Thoracic aorta (tissue), 2 donors: ENCODE measurements at regions not wholly inside any gene's neighbourhood (a gene's known extent, or its start where the extent isn't known, plus 50 kb on each side); places are given as distances from the start of the nearest gene placed in this dataset.

Experiments
- ATAC-seq: fragments of 150-250 bp; one replicate; pipeline ENCODE4 v1.8.0; 2017; ENCODE audit warnings: low read depth; ENCODE audit not compliant: insufficient number of reproducible peaks, low FRiP score
- DNase-seq: peaks from one replicate; pipeline ENCODE4 v3.0.0-alpha.2; 2020; ENCODE audit warnings: low spot score
- H3K27ac ChIP-seq, 2 donors: fragments of 200-600 bp; sonication (generic); 1 replicate in 1 of 2; 2 replicates in 1 of 2; pipeline ENCODE4 v1.5.1; 2016; ENCODE audit warnings: mild to moderate bottlenecking in 2 of 2, moderate library complexity in 2 of 2
- H3K27me3 ChIP-seq: fragments of 200-600 bp; sonication (generic); replicated peaks from 2 replicates; pipeline ENCODE4 v1.6.0; 2016; ENCODE audit warnings: mild to moderate bottlenecking; ENCODE audit not compliant: insufficient read depth
- H3K36me3 ChIP-seq: fragments of 200-600 bp; sonication (generic); one replicate; pipeline ENCODE4 v1.5.1; 2016
- H3K4me1 ChIP-seq, 2 donors: fragments of 200-600 bp; sonication (generic); 1 replicate in 1 of 2; 2 replicates in 1 of 2; pipeline versions ENCODE4 v1.5.1 to v1.6.0; 2016; ENCODE audit warnings: low read depth in 2 of 2, mild to moderate bottlenecking in 1 of 2; ENCODE audit not compliant: control insufficient read depth in 1 of 2
- H3K4me3 ChIP-seq: fragments of 200-600 bp; sonication (generic); 2 replicates; pipeline ENCODE4 v1.5.1; 2016; ENCODE audit warnings: mild to moderate bottlenecking
- H3K9me3 ChIP-seq: fragments of 200-600 bp; sonication (generic); 2 replicates; pipeline ENCODE4 v1.5.1; 2016
- TF ChIP-seq, protein P1 (sequence below): fragments of 200-600 bp; sonication (generic); IDR thresholded peaks from one replicate; pipeline ENCODE4 v1.5.1; 2019; ENCODE audit warnings: antibody characterized with exemption

DNA sequence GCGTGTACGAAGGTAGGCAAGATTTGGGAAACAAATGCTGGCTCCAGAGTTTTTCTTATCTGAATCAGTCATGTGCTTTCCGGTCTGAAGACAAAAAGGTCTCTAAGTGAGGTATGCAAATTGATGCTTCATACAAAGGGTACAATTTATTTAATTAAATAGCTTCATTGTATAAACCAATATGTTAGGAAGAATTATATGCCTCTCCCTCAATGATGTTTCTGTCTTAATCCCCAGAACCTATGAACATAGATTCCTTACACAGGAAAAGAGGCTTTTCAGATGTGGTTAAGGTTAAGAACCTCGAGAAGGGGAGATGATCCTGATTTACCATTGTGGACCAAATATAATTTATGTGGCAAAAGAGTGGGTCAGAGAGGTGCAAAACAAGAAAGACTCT, 543.5 kb upstream of the PCDH10 start:
- TF ChIP-seq, protein P1, sequence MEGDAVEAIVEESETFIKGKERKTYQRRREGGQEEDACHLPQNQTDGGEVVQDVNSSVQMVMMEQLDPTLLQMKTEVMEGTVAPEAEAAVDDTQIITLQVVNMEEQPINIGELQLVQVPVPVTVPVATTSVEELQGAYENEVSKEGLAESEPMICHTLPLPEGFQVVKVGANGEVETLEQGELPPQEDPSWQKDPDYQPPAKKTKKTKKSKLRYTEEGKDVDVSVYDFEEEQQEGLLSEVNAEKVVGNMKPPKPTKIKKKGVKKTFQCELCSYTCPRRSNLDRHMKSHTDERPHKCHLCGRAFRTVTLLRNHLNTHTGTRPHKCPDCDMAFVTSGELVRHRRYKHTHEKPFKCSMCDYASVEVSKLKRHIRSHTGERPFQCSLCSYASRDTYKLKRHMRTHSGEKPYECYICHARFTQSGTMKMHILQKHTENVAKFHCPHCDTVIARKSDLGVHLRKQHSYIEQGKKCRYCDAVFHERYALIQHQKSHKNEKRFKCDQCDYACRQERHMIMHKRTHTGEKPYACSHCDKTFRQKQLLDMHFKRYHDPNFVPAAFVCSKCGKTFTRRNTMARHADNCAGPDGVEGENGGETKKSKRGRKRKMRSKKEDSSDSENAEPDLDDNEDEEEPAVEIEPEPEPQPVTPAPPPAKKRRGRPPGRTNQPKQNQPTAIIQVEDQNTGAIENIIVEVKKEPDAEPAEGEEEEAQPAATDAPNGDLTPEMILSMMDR: no peak
- no peak overlapping the region for H3K27ac ChIP-seq
- no peak overlapping the region for H3K4me3 ChIP-seq
- ATAC-seq: no peak
- no peaks in the 10 kb centered on the region for H3K4me1 ChIP-seq
- no peaks in the 10 kb centered on the region for H3K36me3 ChIP-seq
- no peak for DNase-seq
- H3K27me3 ChIP-seq: no peaks in the 10 kb centered on the region
- no peaks in the 10 kb centered on the region for H3K9me3 ChIP-seq

- no peak for ATAC-seq
- Histone ChIP-seq H3K9me3 (no peaks in the 10 kb centered on the region), H3K4me3 (no peak overlapping the region), H3K36me3 (no peaks in the 10 kb centered on the region), H3K27ac (no peak overlapping the region), H3K27me3 (no peaks in the 10 kb centered on the region), H3K4me1 (no peaks in the 10 kb centered on the region)
- DNase-seq: no peak
- TF ChIP-seq, protein P1: no peak
Observed at GRCh38 chr4:132614682-132615081, 534.4 kb upstream of the PCDH10 start.

GRCh38 chr4:132619968-132620367, 529.1 kb upstream of the PCDH10 start:
- TF ChIP-seq, protein P1: no peak
- no peak overlapping the region for H3K27ac ChIP-seq
- no peaks in the 10 kb centered on the region for H3K9me3 ChIP-seq
- no peak overlapping the region for H3K4me3 ChIP-seq
- H3K27me3 ChIP-seq: no peaks in the 10 kb centered on the region
- DNase-seq (no peak), ATAC-seq (no peak)
- H3K4me1 ChIP-seq: no peaks in the 10 kb centered on the region
- no peaks in the 10 kb centered on the region for H3K36me3 ChIP-seq

GRCh38 chr4:132642016-132642817, 506.9 kb upstream of the PCDH10 start:
- no peak overlapping the region for H3K4me3 ChIP-seq
- TF ChIP-seq, protein P1: peak; percentile 13
- no peaks in the 10 kb centered on the region for H3K27me3 ChIP-seq
- ATAC-seq (no peak), DNase-seq (no peak)
- H3K9me3 ChIP-seq: no peaks in the 10 kb centered on the region
- no peak overlapping the region for H3K27ac ChIP-seq
- no peaks in the 10 kb centered on the region for H3K4me1 ChIP-seq
- H3K36me3 ChIP-seq: no peaks in the 10 kb centered on the region

DNA sequence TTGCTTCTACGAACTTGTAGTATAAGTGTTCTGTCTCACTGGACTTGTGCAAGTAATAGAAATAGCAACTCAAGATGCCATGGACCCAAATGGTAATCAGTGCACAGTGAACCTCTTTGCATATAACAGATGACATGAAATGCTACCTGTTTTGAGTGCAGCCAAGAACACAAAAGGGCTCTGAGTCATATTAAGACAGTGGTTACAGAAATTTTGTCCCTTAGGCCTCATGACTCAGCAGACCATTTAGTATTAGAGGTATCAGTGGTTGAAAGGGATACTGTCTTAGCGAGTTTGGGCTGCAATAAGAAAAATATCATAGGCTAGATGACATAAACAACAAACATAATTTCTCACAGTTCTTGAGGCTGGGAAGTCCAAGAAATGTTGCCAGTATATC, 502.9 kb upstream of the PCDH10 start:
- Histone ChIP-seq H3K4me3 (no peak overlapping the region), H3K27ac (no peak overlapping the region), H3K36me3 (no peaks in the 10 kb centered on the region), H3K4me1 (no peaks in the 10 kb centered on the region), H3K27me3 (no peaks in the 10 kb centered on the region), H3K9me3 (no peaks in the 10 kb centered on the region)
- DNase-seq (no peak), ATAC-seq (peak; percentile 15)
- TF ChIP-seq, protein P1: no peak
